ENCODE measurements at regions not wholly inside any gene's neighbourhood (a gene's known extent, or its start where the extent isn't known, plus 50 kb on each side); places are given as distances from the start of the nearest gene placed in this dataset.

DNA sequence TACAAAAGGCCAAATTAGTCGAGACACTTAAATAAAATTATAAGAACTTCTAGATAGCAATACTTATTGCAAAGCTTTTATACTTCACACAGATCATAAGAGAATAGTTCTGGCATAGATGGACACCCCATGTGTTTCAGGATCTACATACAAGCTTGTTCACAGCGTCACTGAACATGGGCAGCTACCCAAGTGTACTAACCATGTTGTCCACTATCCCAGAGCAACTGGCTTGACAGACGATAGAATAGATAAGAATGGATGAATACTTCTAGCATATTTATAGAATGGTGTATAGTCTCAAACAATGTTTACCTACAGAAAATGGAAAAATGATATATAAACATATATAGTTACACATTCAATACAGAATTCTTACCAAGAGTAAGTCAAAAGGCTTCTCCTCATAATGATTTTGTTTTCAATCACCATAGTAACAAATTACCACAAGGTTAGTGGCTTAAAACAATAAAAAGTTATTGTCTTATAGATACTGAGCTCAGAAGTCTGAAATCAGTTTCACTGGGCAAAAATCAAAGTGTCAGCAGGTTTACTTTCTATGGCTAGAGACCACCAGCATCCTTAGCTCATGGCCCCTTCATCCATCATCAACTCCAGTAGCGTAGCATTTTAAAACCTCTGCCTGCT lies 446.7 kb downstream of the DMRTA1 start:
- H3K36me3 Mint-ChIP-seq (ENCODE audit: low read depth) = no peaks in the 10 kb centered on the region
- CTCF ChIA-PET = interaction anchor here (0.7 to 0.8 kb wide), 2 partner anchors 10 to 15 kb away, joined by 3 to 4 read pairs; no protein-coding TSS in a partner anchor
- intact Hi-C loops (cut with micrococcal nuclease) = no loop called here
- H3K27me3 Mint-ChIP-seq (ENCODE audit: low read depth) = no peaks in the 10 kb centered on the region
- H3K4me1 Mint-ChIP-seq (ENCODE audit: low read depth) = no peaks in the 10 kb centered on the region
- DNase-seq = no peak
- no peaks in the 10 kb centered on the region for H3K9me3 Mint-ChIP-seq
- H3K27ac Mint-ChIP-seq = no peak overlapping the region
- no peak overlapping the region for H3K4me3 Mint-ChIP-seq

DNA sequence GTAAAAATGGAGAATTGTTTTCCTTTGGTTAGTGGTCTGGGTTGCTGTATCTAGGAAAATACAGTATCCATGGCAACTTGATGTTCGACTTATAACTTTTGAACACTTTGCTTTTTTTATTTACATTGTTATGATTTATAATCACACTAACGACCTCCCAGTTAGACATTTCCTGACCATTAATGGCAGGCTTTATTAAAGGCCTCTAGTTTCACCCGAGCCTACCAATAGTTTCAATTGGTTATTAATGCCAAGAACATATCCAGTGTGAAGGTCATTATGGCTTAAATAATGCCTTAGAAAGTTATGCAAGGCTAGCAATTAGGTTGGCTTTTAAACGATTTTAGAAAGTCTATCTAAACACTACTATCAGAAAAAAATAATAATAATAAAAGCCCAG lies 452.0 kb downstream of the DMRTA1 start:
- Mint-ChIP-seq H3K36me3 (ENCODE audit: low read depth) (no peaks in the 10 kb centered on the region), H3K27ac (no peak overlapping the region), H3K9me3 (peaks cover 3% of the 10 kb centered on the region), H3K27me3 (ENCODE audit: low read depth) (no peaks in the 10 kb centered on the region), H3K4me3 (no peak overlapping the region), H3K4me1 (ENCODE audit: low read depth) (no peaks in the 10 kb centered on the region)
- CTCF ChIA-PET = interaction anchor here (0.6 kb wide), 1 partner anchor 384 kb away, joined by 3 read pairs; no protein-coding TSS in a partner anchor
- no peak for DNase-seq
- intact Hi-C loops (cut with micrococcal nuclease) = no loop called here

DNA sequence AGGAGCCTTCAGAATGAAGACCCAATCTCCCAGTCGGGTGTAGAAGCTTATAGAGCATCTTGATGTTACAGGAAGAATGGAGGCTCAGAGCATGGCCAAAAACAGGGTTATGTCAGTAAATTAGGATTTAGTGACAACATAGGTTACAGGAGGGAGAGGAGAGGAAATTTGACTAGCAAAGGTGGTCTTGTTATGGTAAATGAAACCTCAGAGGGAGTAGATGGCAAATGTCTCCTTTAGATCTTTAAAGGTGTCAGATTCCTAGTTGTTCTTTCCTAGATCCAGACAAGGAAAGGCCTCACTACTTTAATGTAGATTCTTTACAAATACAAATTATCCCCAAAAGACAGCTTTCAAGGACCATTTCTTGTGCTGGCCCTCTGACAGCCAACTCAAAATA lies 465.0 kb downstream of the DMRTA1 start:
- H3K27ac Mint-ChIP-seq = no peak overlapping the region
- H3K27me3 Mint-ChIP-seq (ENCODE audit: low read depth) = no peaks in the 10 kb centered on the region
- no peak for DNase-seq
- intact Hi-C loops (cut with micrococcal nuclease) = no loop called here
- H3K9me3 Mint-ChIP-seq = peaks cover 5% of the 10 kb centered on the region
- H3K36me3 Mint-ChIP-seq (ENCODE audit: low read depth) = no peaks in the 10 kb centered on the region
- CTCF ChIA-PET = no interaction called here
- H3K4me3 Mint-ChIP-seq = no peak overlapping the region
- H3K4me1 Mint-ChIP-seq (ENCODE audit: low read depth) = no peaks in the 10 kb centered on the region

DNA sequence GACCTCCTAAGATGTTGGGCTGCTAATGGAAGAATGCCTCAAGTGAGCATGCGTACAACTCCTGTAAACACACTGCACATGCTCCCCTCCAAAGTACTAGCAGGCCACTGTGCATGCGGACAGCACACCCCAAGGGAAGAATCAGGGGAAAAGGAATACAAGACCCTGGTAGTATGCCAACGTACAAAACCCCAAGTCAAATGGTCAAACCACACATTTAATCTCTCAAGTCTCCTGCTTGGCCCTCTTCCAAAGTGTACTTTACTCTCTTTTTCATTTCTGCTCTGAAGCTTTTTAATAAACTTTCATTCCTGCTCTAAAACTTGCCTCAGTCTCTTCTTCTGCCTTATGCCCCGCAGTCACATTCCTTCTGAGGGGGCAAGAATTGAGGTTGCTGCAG lies 466.4 kb downstream of the DMRTA1 start:
- Mint-ChIP-seq H3K4me3 (no peak overlapping the region), H3K27ac (no peak overlapping the region), H3K27me3 (ENCODE audit: low read depth) (no peaks in the 10 kb centered on the region), H3K9me3 (peaks cover 5% of the 10 kb centered on the region), H3K4me1 (ENCODE audit: low read depth) (no peaks in the 10 kb centered on the region), H3K36me3 (ENCODE audit: low read depth) (no peaks in the 10 kb centered on the region)
- DNase-seq = no peak
- CTCF ChIA-PET = no interaction called here
- intact Hi-C loops (cut with micrococcal nuclease) = no loop called here

DNA sequence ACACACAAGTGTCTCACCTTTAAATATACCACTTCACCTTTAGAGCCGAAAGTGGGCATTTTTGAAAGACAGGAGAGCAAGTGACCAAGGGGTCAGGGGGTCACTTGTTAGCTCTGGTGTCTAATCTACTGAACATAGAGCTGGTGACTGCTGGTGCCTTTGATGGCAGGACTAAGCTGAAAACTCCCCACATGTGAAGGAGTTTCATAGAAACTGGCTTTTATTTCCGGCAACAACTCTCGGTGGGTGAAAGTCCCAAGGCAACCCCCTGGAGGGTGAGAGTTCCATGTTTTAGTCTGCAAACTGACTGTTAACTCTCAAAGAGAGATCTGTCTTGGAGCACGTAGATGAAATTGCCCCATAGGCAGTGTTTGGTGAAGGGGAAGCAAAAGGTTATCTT lies 466.9 kb downstream of the DMRTA1 start:
- Mint-ChIP-seq H3K9me3 (peaks cover 5% of the 10 kb centered on the region), H3K36me3 (ENCODE audit: low read depth) (no peaks in the 10 kb centered on the region), H3K4me3 (no peak overlapping the region), H3K27ac (no peak overlapping the region), H3K4me1 (ENCODE audit: low read depth) (no peaks in the 10 kb centered on the region), H3K27me3 (ENCODE audit: low read depth) (no peaks in the 10 kb centered on the region)
- DNase-seq = no peak
- CTCF ChIA-PET = no interaction called here
- intact Hi-C loops (cut with micrococcal nuclease) = no loop called here

DNA sequence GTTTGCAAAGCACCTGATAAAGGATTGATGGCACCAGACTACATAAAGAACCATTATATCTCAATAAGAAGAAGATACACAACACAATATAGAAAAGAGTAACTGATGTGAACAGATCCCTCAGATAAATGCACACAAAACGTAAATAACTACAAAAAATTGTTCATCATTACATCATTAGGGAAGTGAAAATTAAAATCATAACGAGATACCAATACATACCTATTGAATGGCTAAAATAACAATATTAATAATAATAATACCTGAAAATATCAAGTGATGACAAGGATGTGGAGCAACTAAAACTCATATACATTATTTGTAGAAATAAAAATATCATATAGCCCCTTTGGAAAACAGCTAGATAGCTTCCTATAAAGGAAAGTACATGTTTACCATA lies 469.5 kb downstream of the DMRTA1 start:
- intact Hi-C loops (cut with micrococcal nuclease) = no loop called here
- no peak for DNase-seq
- Mint-ChIP-seq H3K9me3 (peaks cover 6% of the 10 kb centered on the region), H3K27ac (no peak overlapping the region), H3K36me3 (ENCODE audit: low read depth) (no peaks in the 10 kb centered on the region), H3K27me3 (ENCODE audit: low read depth) (no peaks in the 10 kb centered on the region), H3K4me3 (no peak overlapping the region), H3K4me1 (ENCODE audit: low read depth) (no peaks in the 10 kb centered on the region)
- CTCF ChIA-PET = no interaction called here

DNA sequence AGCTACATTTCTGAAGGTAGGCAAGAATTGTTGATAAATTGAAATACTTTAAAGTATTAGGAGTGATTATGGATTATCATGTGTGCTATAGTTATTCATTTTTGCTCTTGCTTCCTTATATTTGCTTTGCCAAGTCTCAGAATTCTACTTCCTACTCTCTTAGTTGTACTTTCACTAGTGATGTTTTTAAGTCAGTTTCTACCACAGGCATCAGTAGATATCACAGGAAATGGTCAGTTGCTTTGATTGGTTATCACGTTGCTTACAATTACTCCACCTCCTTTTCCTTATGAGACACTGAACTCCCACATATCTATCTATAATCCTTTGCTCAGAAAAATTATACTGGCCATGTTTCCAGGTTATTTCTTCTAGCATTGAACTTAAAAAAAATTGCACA lies 472.8 kb downstream of the DMRTA1 start:
- DNase-seq = no peak
- no peaks in the 10 kb centered on the region for H3K4me1 Mint-ChIP-seq (ENCODE audit: low read depth)
- no peaks in the 10 kb centered on the region for H3K36me3 Mint-ChIP-seq (ENCODE audit: low read depth)
- intact Hi-C loops (cut with micrococcal nuclease) = no loop called here
- H3K4me3 Mint-ChIP-seq = no peak overlapping the region
- H3K27me3 Mint-ChIP-seq (ENCODE audit: low read depth) = no peaks in the 10 kb centered on the region
- no peak overlapping the region for H3K27ac Mint-ChIP-seq
- CTCF ChIA-PET = no interaction called here
- peaks cover 3% of the 10 kb centered on the region for H3K9me3 Mint-ChIP-seq

DNA sequence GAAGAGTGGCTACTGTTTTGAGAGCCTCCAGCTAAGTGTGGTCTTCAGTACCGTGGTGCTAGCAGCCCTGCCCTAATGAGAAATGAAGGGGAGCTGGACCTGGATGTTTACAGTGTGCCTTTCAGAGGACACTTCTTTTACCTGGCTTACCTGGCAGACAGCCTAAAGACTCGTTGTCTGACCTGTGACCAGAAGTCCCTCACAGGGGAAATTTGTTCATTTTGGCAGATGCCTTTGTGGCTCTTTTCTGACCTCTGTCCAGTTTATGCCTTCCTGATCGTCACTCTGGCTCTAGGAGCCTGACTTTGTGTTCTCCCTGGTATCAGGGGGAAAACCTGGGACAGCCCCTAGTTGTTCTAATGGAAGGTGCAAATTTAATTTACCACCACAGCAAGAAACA lies 475.1 kb downstream of the DMRTA1 start:
- intact Hi-C loops (cut with micrococcal nuclease) = no loop called here
- no peaks in the 10 kb centered on the region for H3K4me1 Mint-ChIP-seq (ENCODE audit: low read depth)
- no peak overlapping the region for H3K4me3 Mint-ChIP-seq
- H3K27ac Mint-ChIP-seq = no peak overlapping the region
- H3K36me3 Mint-ChIP-seq (ENCODE audit: low read depth) = no peaks in the 10 kb centered on the region
- CTCF ChIA-PET = no interaction called here
- H3K9me3 Mint-ChIP-seq = peaks cover 7% of the 10 kb centered on the region
- DNase-seq = no peak
- H3K27me3 Mint-ChIP-seq (ENCODE audit: low read depth) = no peaks in the 10 kb centered on the region

DNA sequence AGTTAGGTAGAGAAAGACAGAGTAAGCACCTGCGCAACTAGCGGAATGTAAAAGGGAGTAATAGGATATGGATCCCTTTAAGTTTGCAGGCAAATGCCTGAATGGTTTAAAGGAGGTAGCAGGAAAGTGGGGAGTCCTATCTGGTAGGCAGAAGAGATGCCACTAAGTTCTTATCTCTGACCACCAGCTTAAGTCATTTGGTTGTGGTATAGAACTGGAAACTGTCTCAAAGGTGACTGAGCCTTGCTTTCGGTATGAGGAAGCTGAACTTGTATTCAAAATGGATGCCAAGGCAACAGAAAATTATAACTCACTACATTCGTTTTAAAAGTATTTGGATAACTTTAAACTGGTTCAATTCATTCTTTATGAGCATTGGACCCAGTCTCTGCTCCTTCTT lies 475.6 kb downstream of the DMRTA1 start:
- no peaks in the 10 kb centered on the region for H3K36me3 Mint-ChIP-seq (ENCODE audit: low read depth)
- peaks cover 7% of the 10 kb centered on the region for H3K9me3 Mint-ChIP-seq
- no peak for DNase-seq
- H3K4me3 Mint-ChIP-seq = no peak overlapping the region
- H3K27me3 Mint-ChIP-seq (ENCODE audit: low read depth) = no peaks in the 10 kb centered on the region
- no peaks in the 10 kb centered on the region for H3K4me1 Mint-ChIP-seq (ENCODE audit: low read depth)
- CTCF ChIA-PET = no interaction called here
- no peak overlapping the region for H3K27ac Mint-ChIP-seq
- intact Hi-C loops (cut with micrococcal nuclease) = no loop called here

DNA sequence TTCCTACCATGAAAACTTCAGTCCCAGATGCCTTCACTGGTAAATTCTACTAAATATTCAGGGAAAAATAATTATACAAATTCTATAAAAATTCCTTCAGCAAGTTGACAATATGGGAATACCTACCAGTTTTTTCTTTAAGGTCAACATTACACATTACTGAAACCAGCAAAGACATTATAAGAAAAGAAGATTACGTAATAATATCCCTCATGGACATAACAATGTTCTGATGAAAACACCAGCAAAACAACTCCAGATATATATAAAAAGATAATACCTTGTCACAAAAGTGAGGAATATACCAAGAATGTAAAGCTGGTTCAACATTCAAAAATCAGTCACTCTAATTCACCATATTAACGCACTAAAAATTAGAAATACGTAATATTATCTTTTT lies 507.9 kb downstream of the DMRTA1 start:
- no peaks in the 10 kb centered on the region for H3K4me1 Mint-ChIP-seq (ENCODE audit: low read depth)
- no peaks in the 10 kb centered on the region for H3K27me3 Mint-ChIP-seq (ENCODE audit: low read depth)
- peaks cover 9% of the 10 kb centered on the region for H3K9me3 Mint-ChIP-seq
- no peak overlapping the region for H3K4me3 Mint-ChIP-seq
- CTCF ChIA-PET = no interaction called here
- H3K27ac Mint-ChIP-seq = no peak overlapping the region
- DNase-seq = no peak
- intact Hi-C loops (cut with micrococcal nuclease) = no loop called here
- no peaks in the 10 kb centered on the region for H3K36me3 Mint-ChIP-seq (ENCODE audit: low read depth)

DNA sequence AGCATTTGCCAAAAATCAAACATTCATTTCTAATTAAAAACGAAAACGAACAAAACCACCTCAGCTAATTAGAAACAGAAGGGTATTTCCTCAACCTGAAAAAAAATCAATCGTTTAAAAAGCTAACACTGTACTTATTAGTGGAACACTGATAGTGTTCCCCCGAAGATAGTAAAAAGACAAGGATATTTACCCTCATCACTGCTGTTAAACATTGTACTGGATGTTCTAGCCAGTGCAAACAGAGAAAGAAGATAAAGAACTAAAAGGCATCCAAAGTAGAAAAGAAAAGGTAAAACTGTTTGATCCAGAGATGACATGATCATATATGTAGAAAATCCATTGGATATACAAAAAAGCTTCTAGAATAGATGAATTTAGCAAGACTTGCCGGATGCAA lies 508.3 kb downstream of the DMRTA1 start:
- peaks cover 9% of the 10 kb centered on the region for H3K9me3 Mint-ChIP-seq
- H3K27ac Mint-ChIP-seq = no peak overlapping the region
- H3K4me1 Mint-ChIP-seq (ENCODE audit: low read depth) = no peaks in the 10 kb centered on the region
- intact Hi-C loops (cut with micrococcal nuclease) = no loop called here
- CTCF ChIA-PET = no interaction called here
- H3K36me3 Mint-ChIP-seq (ENCODE audit: low read depth) = no peaks in the 10 kb centered on the region
- DNase-seq = no peak
- H3K27me3 Mint-ChIP-seq (ENCODE audit: low read depth) = no peaks in the 10 kb centered on the region
- H3K4me3 Mint-ChIP-seq = no peak overlapping the region

DNA sequence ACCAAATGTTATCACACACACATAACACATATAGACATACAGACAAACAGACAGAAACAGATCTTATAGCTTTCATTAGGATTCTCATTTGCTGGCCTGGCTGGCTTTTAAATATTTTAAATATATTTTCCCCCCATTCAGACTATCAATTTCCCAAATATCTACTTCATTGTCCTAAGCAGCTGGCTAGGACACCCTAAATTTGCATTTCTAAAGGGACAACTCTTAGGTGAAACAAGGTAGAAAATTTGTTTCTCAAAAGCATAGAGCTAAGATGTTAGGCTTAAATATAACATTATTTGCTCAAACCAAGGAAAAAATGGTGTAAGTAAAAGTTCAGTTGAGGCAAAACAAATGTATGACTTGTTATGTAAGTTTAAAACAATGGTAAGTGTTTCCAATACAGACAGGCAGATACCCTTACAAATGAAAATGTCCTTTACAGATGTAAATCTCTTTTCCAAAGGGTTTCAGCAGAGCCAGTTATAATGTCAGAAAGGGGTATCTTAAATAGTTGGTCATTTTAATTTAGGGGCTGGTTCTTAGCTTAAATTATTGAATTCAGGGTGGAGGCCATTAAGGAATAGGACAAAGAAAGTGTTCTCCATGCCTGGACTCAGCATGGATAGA lies 522.8 kb downstream of the DMRTA1 start:
- Mint-ChIP-seq H3K4me3 (no peak overlapping the region), H3K9me3 (peaks cover 2% of the 10 kb centered on the region), H3K27ac (no peak overlapping the region), H3K4me1 (ENCODE audit: low read depth) (no peaks in the 10 kb centered on the region), H3K27me3 (ENCODE audit: low read depth) (no peaks in the 10 kb centered on the region), H3K36me3 (ENCODE audit: low read depth) (no peaks in the 10 kb centered on the region)
- CTCF ChIA-PET = no interaction called here
- intact Hi-C loops (cut with micrococcal nuclease) = no loop called here
- no peak for DNase-seq

DNA sequence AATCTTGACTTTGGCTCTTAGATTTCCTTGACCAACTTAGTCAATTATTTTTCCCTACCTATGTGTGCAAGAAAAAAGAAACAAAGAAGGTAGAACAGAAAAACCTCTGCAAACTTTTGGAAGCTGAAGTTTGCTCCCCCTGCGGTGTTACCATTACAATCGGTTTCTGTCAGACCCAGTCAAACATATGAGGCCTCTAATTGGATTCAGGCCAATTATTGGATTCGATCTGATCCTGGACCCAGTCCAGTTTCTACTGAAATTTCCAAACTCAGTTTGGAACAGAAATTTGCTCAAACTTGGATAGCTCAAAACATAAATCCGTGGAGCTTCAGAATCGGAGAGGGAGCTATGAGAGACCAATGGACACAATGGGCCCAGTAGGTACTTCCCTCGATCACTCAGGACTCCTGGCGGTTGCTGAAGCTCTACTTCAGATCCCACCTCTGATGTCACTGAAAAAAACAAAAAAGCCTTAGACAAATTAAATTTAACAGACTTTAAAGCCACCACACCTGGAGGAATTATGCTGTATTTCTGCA lies 523.9 kb downstream of the DMRTA1 start:
- no peaks in the 10 kb centered on the region for H3K36me3 Mint-ChIP-seq (ENCODE audit: low read depth)
- H3K4me3 Mint-ChIP-seq = no peak overlapping the region
- intact Hi-C loops (cut with micrococcal nuclease) = no loop called here
- H3K27me3 Mint-ChIP-seq (ENCODE audit: low read depth) = no peaks in the 10 kb centered on the region
- H3K27ac Mint-ChIP-seq = no peak overlapping the region
- H3K4me1 Mint-ChIP-seq (ENCODE audit: low read depth) = no peaks in the 10 kb centered on the region
- H3K9me3 Mint-ChIP-seq = peaks cover 2% of the 10 kb centered on the region
- CTCF ChIA-PET = no interaction called here
- no peak for DNase-seq

Data from activated naive CD4-positive, alpha-beta T cell treated with anti-CD3 and anti-CD28 coated beads for 36 hours (primary cell).